ENCODE measurements at regions not wholly inside any gene's neighbourhood (a gene's known extent, or its start where the extent isn't known, plus 50 kb on each side); places are given as distances from the start of the nearest gene placed in this dataset.

- no peak for TF ChIP-seq POLR2A (IDR thresholded peaks at IDR 0.05)
- TF ChIP-seq, protein P1, sequence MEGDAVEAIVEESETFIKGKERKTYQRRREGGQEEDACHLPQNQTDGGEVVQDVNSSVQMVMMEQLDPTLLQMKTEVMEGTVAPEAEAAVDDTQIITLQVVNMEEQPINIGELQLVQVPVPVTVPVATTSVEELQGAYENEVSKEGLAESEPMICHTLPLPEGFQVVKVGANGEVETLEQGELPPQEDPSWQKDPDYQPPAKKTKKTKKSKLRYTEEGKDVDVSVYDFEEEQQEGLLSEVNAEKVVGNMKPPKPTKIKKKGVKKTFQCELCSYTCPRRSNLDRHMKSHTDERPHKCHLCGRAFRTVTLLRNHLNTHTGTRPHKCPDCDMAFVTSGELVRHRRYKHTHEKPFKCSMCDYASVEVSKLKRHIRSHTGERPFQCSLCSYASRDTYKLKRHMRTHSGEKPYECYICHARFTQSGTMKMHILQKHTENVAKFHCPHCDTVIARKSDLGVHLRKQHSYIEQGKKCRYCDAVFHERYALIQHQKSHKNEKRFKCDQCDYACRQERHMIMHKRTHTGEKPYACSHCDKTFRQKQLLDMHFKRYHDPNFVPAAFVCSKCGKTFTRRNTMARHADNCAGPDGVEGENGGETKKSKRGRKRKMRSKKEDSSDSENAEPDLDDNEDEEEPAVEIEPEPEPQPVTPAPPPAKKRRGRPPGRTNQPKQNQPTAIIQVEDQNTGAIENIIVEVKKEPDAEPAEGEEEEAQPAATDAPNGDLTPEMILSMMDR (IDR thresholded peaks at IDR 0.05): no peak
- TF ChIP-seq POLR2AphosphoS5 (IDR thresholded peaks at IDR 0.05): no peak
Measured at GRCh38 chr1:230500063-230500462, 73.9 kb upstream of the PGBD5 start.
